Trophoblast cell (in vitro differentiated cells and primary cell): ENCODE measurements at regions not wholly inside any gene's neighbourhood (a gene's known extent, or its start where the extent isn't known, plus 50 kb on each side); places are given as distances from the start of the nearest gene placed in this dataset.

ENCODE experiments used
- DNase-seq, 2 donors: peaks; one replicate each; pipeline ENCODE4 v3.0.0-alpha.2; 2016
- H2AFZ ChIP-seq: 2 replicates; pipeline ENCODE4 v1.6.1; 2013; ENCODE audit warnings: low read length, moderate library complexity, mild to moderate bottlenecking; ENCODE audit not compliant: insufficient read depth, poor library complexity
- H2AK5ac ChIP-seq: 2 replicates; pipeline ENCODE4 v1.6.1; 2013; ENCODE audit warnings: mild to moderate bottlenecking, low read length
- H2BK120ac ChIP-seq: 2 replicates; pipeline ENCODE4 v1.6.1; 2013; ENCODE audit warnings: low read length, mild to moderate bottlenecking, moderate library complexity; ENCODE audit not compliant: insufficient read depth, poor library complexity
- H2BK12ac ChIP-seq: 2 replicates; pipeline ENCODE4 v1.6.1; 2013; ENCODE audit warnings: mild to moderate bottlenecking, low read length, moderate library complexity
- H2BK5ac ChIP-seq: 2 replicates; pipeline ENCODE4 v1.6.1; 2013; ENCODE audit warnings: low read length, low read depth, moderate library complexity, mild to moderate bottlenecking; ENCODE audit not compliant: poor library complexity
- H3K14ac ChIP-seq: 2 replicates; pipeline ENCODE4 v1.6.1; 2013; ENCODE audit warnings: mild to moderate bottlenecking, low read length
- H3K18ac ChIP-seq: 2 replicates; pipeline ENCODE4 v1.6.1; 2013; ENCODE audit warnings: mild to moderate bottlenecking, low read length
- H3K23ac ChIP-seq: 2 replicates; pipeline ENCODE4 v1.6.1; 2013; ENCODE audit warnings: low read length
- H3K27ac ChIP-seq: 2 replicates; pipeline ENCODE4 v1.5.1; 2013; ENCODE audit warnings: low read depth, mild to moderate bottlenecking, inconsistent platforms, low read length, moderate library complexity
- H3K27me3 ChIP-seq: 2 replicates; pipeline ENCODE4 v1.6.1; 2013; ENCODE audit warnings: inconsistent platforms, mild to moderate bottlenecking, low read length, moderate library complexity; ENCODE audit not compliant: insufficient read depth
- H3K36me3 ChIP-seq, 2 experiments: 1 replicate in 1 of 2; 2 replicates in 1 of 2; pipeline ENCODE4 v1.6.1; 2013; ENCODE audit warnings: low read length in 2 of 2, mild to moderate bottlenecking in 2 of 2, moderate library complexity in 1 of 2; ENCODE audit not compliant: insufficient read depth in 2 of 2, control insufficient read depth in 1 of 2
- H3K4ac ChIP-seq: 2 replicates; pipeline ENCODE4 v1.6.1; 2013; ENCODE audit warnings: low read depth, mild to moderate bottlenecking, low read length, moderate library complexity
- H3K4me1 ChIP-seq, 2 experiments: 1 replicate in 1 of 2; 2 replicates in 1 of 2; pipeline ENCODE4 v1.6.1; 2013; ENCODE audit warnings: low read length in 2 of 2, mild to moderate bottlenecking in 2 of 2, moderate library complexity in 1 of 2; ENCODE audit not compliant: insufficient read depth in 2 of 2, control insufficient read depth in 1 of 2
- H3K4me2 ChIP-seq: 2 replicates; pipeline ENCODE4 v1.6.1; 2013; ENCODE audit warnings: inconsistent platforms, mild to moderate bottlenecking, low read length, moderate library complexity
- H3K4me3 ChIP-seq: 2 replicates; pipeline ENCODE4 v1.5.1; 2013; ENCODE audit warnings: mild to moderate bottlenecking, low read depth, low read length, inconsistent platforms
- H3K79me1 ChIP-seq: one replicate; pipeline ENCODE4 v1.6.1; 2013; ENCODE audit warnings: low read length
- H3K79me2 ChIP-seq: 2 replicates; pipeline ENCODE4 v1.6.1; 2013; ENCODE audit warnings: low read length, mild to moderate bottlenecking; ENCODE audit not compliant: control insufficient read depth, insufficient read depth, poor library complexity
- H3K9ac ChIP-seq: 2 replicates; pipeline ENCODE4 v1.6.1; 2013; ENCODE audit warnings: mild to moderate bottlenecking, low read length
- H3K9me3 ChIP-seq: 2 replicates; pipeline ENCODE4 v1.6.1; 2013; ENCODE audit warnings: low read depth, mild to moderate bottlenecking, control low read depth, inconsistent platforms, low read length; ENCODE audit not compliant: insufficient read depth
- H4K12ac ChIP-seq: 2 replicates; pipeline ENCODE4 v1.6.1; 2013; ENCODE audit warnings: low read depth, mild to moderate bottlenecking, low read length, moderate library complexity
- H4K8ac ChIP-seq: 2 replicates; pipeline ENCODE4 v1.6.1; 2013; ENCODE audit warnings: low read depth, mild to moderate bottlenecking, low read length, moderate library complexity
- H4K91ac ChIP-seq: one replicate; pipeline ENCODE4 v1.6.1; 2013; ENCODE audit warnings: low read depth, mild to moderate bottlenecking, low read length, moderate library complexity
- WGBS: extraction: QIAGEN DNeasy Blood & Tissue Kit; methylation state at CpG from one replicate; pipeline ENCODE4 v1.1.7; 2013; ENCODE audit warnings: missing lambda C conversion rate; ENCODE audit not compliant: insufficient read length, insufficient coverage; ENCODE audit errors: extremely low coverage; 5-methylcytosine and 5-hydroxymethylcytosine counted together

DNA sequence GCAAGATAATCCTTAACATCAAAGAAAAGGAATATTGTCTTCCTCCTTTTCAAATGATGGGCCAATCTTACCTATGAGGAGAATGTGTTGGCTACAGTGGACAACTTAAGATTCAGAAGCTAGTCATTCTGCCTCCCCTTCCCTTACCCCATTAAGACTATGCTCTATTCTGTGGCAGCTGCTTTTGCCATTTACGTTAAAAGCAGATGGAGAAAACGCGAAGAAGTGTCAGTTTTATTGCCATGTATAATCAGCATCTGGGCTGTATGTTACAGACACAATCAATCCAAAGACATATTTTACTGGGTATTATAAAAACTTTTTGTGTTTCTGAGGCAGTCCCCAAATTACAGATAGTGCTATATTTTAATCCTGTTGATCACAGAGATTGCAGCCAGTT is 196.1 kb upstream of the PACRGL start:
- no CpG with 5 or more reads among the region's 3 CpGs for WGBS
- no peak overlapping the region for H3K14ac ChIP-seq
- H3K4me1 ChIP-seq: no peaks in the 10 kb centered on the region
- no peak overlapping the region for H2AFZ ChIP-seq
- no peak overlapping the region for H3K18ac ChIP-seq
- no peak overlapping the region for H3K23ac ChIP-seq
- no peaks in the 10 kb centered on the region for H3K79me2 ChIP-seq
- no peaks in the 10 kb centered on the region for H3K27me3 ChIP-seq
- no peak overlapping the region for H3K4me2 ChIP-seq
- H2BK120ac ChIP-seq: no peak overlapping the region
- no peak overlapping the region for H3K9ac ChIP-seq
- no peaks in the 10 kb centered on the region for H3K36me3 ChIP-seq
- no peak overlapping the region for H4K91ac ChIP-seq
- no peak overlapping the region for H4K8ac ChIP-seq
- no peak overlapping the region for H4K12ac ChIP-seq
- H2AK5ac ChIP-seq: no peak overlapping the region
- H3K9me3 ChIP-seq: no peaks in the 10 kb centered on the region
- H3K79me1 ChIP-seq: no peaks in the 10 kb centered on the region
- H2BK5ac ChIP-seq: no peak overlapping the region
- H2BK12ac ChIP-seq: no peak overlapping the region
- no peak overlapping the region for H3K4ac ChIP-seq
- H3K4me3 ChIP-seq: no peak overlapping the region
- H3K27ac ChIP-seq: no peak overlapping the region
- no peak for DNase-seq

DNA sequence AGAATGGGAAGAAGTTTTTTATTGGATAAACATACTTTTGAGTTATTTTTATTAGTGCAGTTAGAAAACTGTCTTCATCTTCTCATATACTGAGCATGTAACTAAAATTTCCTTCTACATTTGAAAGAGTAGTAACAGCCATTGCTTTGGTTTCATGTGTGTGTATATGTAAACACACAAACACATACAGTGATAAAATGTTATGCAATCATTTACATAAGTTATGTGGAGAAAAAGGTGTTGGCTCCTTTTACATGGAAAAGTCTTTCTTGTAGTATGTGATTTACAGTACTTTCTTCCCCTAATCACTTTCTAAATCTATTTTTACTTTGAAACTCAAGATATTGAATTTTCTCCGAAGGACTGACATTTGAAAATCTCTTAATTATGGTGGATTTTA is 194.3 kb upstream of the PACRGL start:
- no peaks in the 10 kb centered on the region for H3K27me3 ChIP-seq
- no peak overlapping the region for H3K4ac ChIP-seq
- no peaks in the 10 kb centered on the region for H3K79me2 ChIP-seq

DNA sequence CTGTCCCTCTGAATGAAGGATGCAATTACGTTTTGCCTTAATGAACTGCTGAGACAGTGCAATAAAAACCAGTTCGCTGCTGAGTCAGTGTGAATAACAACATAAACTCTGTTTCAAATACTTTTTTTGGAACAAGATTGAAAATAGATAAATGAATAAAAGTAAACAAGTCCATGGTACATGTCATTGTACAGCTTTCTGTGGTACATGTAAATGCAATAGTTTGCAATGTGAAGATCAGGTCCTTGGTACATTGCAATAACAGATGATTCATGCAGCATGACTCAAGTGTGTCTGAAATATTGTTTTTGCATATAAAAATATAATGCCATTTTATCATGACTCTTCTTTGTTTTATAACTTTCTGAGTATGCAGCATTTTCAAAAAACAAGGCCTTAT is 193.4 kb upstream of the PACRGL start:
- Histone ChIP-seq H2BK5ac (no peak overlapping the region), H2AFZ (no peak overlapping the region), H3K4me2 (no peak overlapping the region), H3K23ac (no peak overlapping the region), H3K9me3 (no peaks in the 10 kb centered on the region), H3K79me2 (no peaks in the 10 kb centered on the region), H4K12ac (no peak overlapping the region), H3K36me3 (no peaks in the 10 kb centered on the region), H3K79me1 (no peaks in the 10 kb centered on the region), H3K4me1 (no peaks in the 10 kb centered on the region), H3K27me3 (no peaks in the 10 kb centered on the region), H3K27ac (no peak overlapping the region), H3K4me3 (no peak overlapping the region), H2AK5ac (no peak overlapping the region), H3K18ac (no peak overlapping the region), H3K14ac (no peak overlapping the region), H4K91ac (no peak overlapping the region), H2BK120ac (no peak overlapping the region), H3K4ac (no peak overlapping the region), H4K8ac (no peak overlapping the region), H2BK12ac (no peak overlapping the region), H3K9ac (no peak overlapping the region)
- no peak for DNase-seq
- no CpG with 5 or more reads among the region's 2 CpGs for WGBS

More for the DNA sequence above, 194.3 kb upstream of the PACRGL start:
- no peak overlapping the region for H3K27ac ChIP-seq
- no CpG with 5 or more reads among the region's 1 CpG for WGBS
- H3K4me3 ChIP-seq: no peak overlapping the region
- H4K8ac ChIP-seq: no peak overlapping the region
- H4K12ac ChIP-seq: no peak overlapping the region
- no peak overlapping the region for H2BK120ac ChIP-seq
- H2BK12ac ChIP-seq: no peak overlapping the region
- H2AFZ ChIP-seq: no peak overlapping the region
- H3K23ac ChIP-seq: no peak overlapping the region
- H3K36me3 ChIP-seq: no peaks in the 10 kb centered on the region
- no peaks in the 10 kb centered on the region for H3K9me3 ChIP-seq
- no peak overlapping the region for H4K91ac ChIP-seq
- no peak overlapping the region for H2BK5ac ChIP-seq
- no peak overlapping the region for H3K18ac ChIP-seq
- H3K4me2 ChIP-seq: no peak overlapping the region
- no peak overlapping the region for H3K9ac ChIP-seq
- DNase-seq: no peak
- H2AK5ac ChIP-seq: no peak overlapping the region
- no peak overlapping the region for H3K14ac ChIP-seq
- no peaks in the 10 kb centered on the region for H3K4me1 ChIP-seq
- no peaks in the 10 kb centered on the region for H3K79me1 ChIP-seq

DNA sequence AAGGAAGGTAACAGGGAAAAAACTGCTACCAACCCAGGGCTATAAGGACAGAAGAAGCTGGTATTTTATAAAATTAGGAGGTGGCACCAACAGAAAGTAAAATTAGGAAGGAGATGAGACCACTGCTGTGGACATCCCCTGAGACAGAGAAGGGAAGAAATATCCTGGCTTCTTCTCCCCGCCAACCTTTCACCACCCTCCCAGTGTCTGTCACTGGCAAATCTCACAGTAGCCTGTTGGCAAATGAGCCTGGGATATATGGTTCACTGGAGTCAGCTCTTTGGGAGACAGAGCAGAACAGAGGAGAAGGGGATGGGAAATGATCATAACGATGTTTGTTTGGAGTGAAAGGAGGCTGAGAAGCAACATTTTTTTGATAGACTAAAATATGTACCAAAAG is 190.9 kb upstream of the PACRGL start:
- no peaks in the 10 kb centered on the region for H3K27me3 ChIP-seq

More for the DNA sequence above, 190.9 kb upstream of the PACRGL start:
- Histone ChIP-seq H3K4me3 (no peak overlapping the region), H3K14ac (no peak overlapping the region), H2BK12ac (no peak overlapping the region), H2BK5ac (no peak overlapping the region), H4K91ac (no peak overlapping the region), H3K4ac (no peak overlapping the region), H3K36me3 (no peaks in the 10 kb centered on the region), H3K18ac (no peak overlapping the region), H3K23ac (no peak overlapping the region), H3K9me3 (no peaks in the 10 kb centered on the region), H4K12ac (no peak overlapping the region), H3K79me2 (no peaks in the 10 kb centered on the region), H3K79me1 (no peaks in the 10 kb centered on the region), H4K8ac (no peak overlapping the region), H2AK5ac (no peak overlapping the region), H2AFZ (no peak overlapping the region), H3K27ac (no peak overlapping the region), H3K9ac (no peak overlapping the region), H2BK120ac (no peak overlapping the region), H3K4me1 (no peaks in the 10 kb centered on the region), H3K4me2 (no peak overlapping the region)
- no CpG with 5 or more reads among the region's 2 CpGs for WGBS
- no peak for DNase-seq
